ENCODE measurements at regions not wholly inside any gene's neighbourhood (a gene's known extent, or its start where the extent isn't known, plus 50 kb on each side); places are given as distances from the start of the nearest gene placed in this dataset.

DNA sequence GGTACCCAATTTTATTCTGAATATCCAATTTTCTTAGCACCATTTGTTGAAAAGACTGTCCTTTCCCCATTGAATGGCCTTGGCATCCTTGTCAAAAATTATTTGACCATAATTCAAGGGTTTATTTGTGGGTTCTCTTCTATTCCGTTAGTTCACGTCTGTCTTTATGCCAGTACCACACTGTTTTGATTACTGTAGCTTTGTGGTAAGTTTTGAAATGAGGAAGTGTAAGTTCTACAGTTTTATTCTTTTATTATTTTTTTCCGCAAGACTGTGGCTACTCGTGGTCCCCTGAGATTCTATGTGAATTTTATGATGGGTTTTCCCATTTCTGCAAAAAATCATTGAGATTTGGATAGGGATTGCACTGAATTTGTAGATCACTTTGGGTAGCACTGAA is 402.6 kb downstream of the PLK2 start:
- TF ChIP-seq, protein P1, sequence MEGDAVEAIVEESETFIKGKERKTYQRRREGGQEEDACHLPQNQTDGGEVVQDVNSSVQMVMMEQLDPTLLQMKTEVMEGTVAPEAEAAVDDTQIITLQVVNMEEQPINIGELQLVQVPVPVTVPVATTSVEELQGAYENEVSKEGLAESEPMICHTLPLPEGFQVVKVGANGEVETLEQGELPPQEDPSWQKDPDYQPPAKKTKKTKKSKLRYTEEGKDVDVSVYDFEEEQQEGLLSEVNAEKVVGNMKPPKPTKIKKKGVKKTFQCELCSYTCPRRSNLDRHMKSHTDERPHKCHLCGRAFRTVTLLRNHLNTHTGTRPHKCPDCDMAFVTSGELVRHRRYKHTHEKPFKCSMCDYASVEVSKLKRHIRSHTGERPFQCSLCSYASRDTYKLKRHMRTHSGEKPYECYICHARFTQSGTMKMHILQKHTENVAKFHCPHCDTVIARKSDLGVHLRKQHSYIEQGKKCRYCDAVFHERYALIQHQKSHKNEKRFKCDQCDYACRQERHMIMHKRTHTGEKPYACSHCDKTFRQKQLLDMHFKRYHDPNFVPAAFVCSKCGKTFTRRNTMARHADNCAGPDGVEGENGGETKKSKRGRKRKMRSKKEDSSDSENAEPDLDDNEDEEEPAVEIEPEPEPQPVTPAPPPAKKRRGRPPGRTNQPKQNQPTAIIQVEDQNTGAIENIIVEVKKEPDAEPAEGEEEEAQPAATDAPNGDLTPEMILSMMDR (IDR thresholded peaks at IDR 0.05), result no peak
- no peak for TF ChIP-seq ZFX (IDR thresholded peaks at IDR 0.05; ENCODE audit: borderline replicate concordance)

All from 22Rv1 (cell line).